Gastrocnemius medialis (tissue), 4 donors: ENCODE measurements at regions not wholly inside any gene's neighbourhood (a gene's known extent, or its start where the extent isn't known, plus 50 kb on each side); places are given as distances from the start of the nearest gene placed in this dataset.

Experiments
- CTCF ChIP-seq, 5 experiments: fragments of 450-650 bp in 3 of 5; fragments of 200-600 bp in 2 of 5; sonication (generic) in 2 of 5; IDR thresholded peaks in 4 of 5; conservative IDR thresholded peaks in 1 of 5; 1 replicate in 4 of 5; 2 replicates in 1 of 5; pipeline ENCODE4 v1.5.1; 2016 to 2019; ENCODE audit warnings: antibody characterized with exemption in 5 of 5, mild to moderate bottlenecking in 3 of 5, moderate library complexity in 3 of 5
- POLR2A ChIP-seq, 2 donors: fragments of 450-650 bp; IDR thresholded peaks; one replicate each; pipeline ENCODE4 v1.6.1; 2017; ENCODE audit warnings: antibody characterized with exemption in 2 of 2, mild to moderate bottlenecking in 2 of 2, moderate library complexity in 2 of 2

GRCh38 chr17:63304704-63305261 lies 141.3 kb downstream of the CYB561 start:
- TF ChIP-seq POLR2A (IDR thresholded peaks at IDR 0.05) (no peak), CTCF (IDR thresholded peaks at IDR 0.05 in 4 of 5, conservative IDR thresholded peaks at IDR 0.05 in 1 of 5) (no peak)
